ENCODE measurements at regions not wholly inside any gene's neighbourhood (a gene's known extent, or its start where the extent isn't known, plus 50 kb on each side); places are given as distances from the start of the nearest gene placed in this dataset.

GRCh38 chr4:23572382-23572781 lies 317.5 kb downstream of the PPARGC1A start:
- Histone ChIP-seq H3K27ac (ENCODE audit: low read length in 2 of 2) (no peak overlapping the region), H3K4me3 (ENCODE audit: control extremely low read depth in 1 of 5, extremely low read depth in 1 of 5, insufficient read depth in 1 of 5, low read depth in 2 of 5, low read length in 4 of 5) (no peak overlapping the region), H3K4me1 (ENCODE audit: control insufficient read depth in 2 of 2, insufficient read depth in 2 of 2, low read length in 2 of 2) (no peaks in the 10 kb centered on the region), H3K4me2 (replicated peaks; ENCODE audit: low read depth, low read length, poor library complexity, severe bottlenecking) (no peak overlapping the region), H3K36me3 (replicated peaks in 1 of 2; ENCODE audit: control extremely low read depth in 1 of 2, control insufficient read depth in 1 of 2, extremely low read depth in 1 of 2, insufficient read depth in 2 of 2, low read length in 1 of 2) (no peaks in the 10 kb centered on the region), H3K27me3 (replicated peaks in 1 of 4; ENCODE audit: control extremely low read depth in 1 of 4, control insufficient read depth in 3 of 4, insufficient read depth in 4 of 4, low read length in 3 of 4) (no peaks in the 10 kb centered on the region), H3K9ac (ENCODE audit: low read length) (no peak overlapping the region), H3K79me2 (ENCODE audit: control insufficient read depth, insufficient read depth, low read length) (no peaks in the 10 kb centered on the region), H2AFZ (ENCODE audit: insufficient read depth, low read depth, low read length, poor library complexity, severe bottlenecking) (no peak overlapping the region), H3K9me3 (ENCODE audit: control extremely low read depth in 1 of 3, control insufficient read depth in 2 of 3, insufficient read depth in 1 of 3, low read length in 2 of 3) (peaks cover 0 to 8% (median 0%) of the 10 kb centered on the region in 3 donors), H4K20me1 (ENCODE audit: control insufficient read depth, insufficient read depth, low read length, poor library complexity, severe bottlenecking) (no peaks in the 10 kb centered on the region)
- peaks cover 2% of the 10 kb centered on the region for H3K9me3 Mint-ChIP-seq (ENCODE audit: insufficient read depth)
- no peak overlapping the region for H3K27ac Mint-ChIP-seq
- TF ChIP-seq CTCF (IDR thresholded peaks at IDR 0.05), result no peak
- TF ChIP-seq EZH2 (IDR thresholded peaks at IDR 0.05; ENCODE audit: borderline replicate concordance, insufficient read depth, low read depth, low read length, poor library complexity, severe bottlenecking), result no peak
- DNase-seq (no peak), ATAC-seq (ENCODE audit: low read depth) (no peak)
- no peak overlapping the region for H3K4me3 Mint-ChIP-seq
- POLR2A ChIA-PET, result no interaction called here
- no peaks in the 10 kb centered on the region for H3K4me1 Mint-ChIP-seq
- intact Hi-C loops (cut with micrococcal nuclease), result no loop called here
- WGBS (ENCODE audit: insufficient coverage), result 100% methylated on average over 3 of the region's 4 CpGs
- no peaks in the 10 kb centered on the region for H3K27me3 Mint-ChIP-seq
- CTCF ChIA-PET, result no interaction called here

GRCh38 chr4:23567338-23567737 lies 322.5 kb downstream of the PPARGC1A start:
- Histone ChIP-seq H3K36me3 (replicated peaks in 1 of 2; ENCODE audit: control extremely low read depth in 1 of 2, control insufficient read depth in 1 of 2, extremely low read depth in 1 of 2, insufficient read depth in 2 of 2, low read length in 1 of 2) (no peaks in the 10 kb centered on the region), H3K4me1 (ENCODE audit: control insufficient read depth in 2 of 2, insufficient read depth in 2 of 2, low read length in 2 of 2) (no peaks in the 10 kb centered on the region), H3K27me3 (replicated peaks in 1 of 4; ENCODE audit: control extremely low read depth in 1 of 4, control insufficient read depth in 3 of 4, insufficient read depth in 4 of 4, low read length in 3 of 4) (no peaks in the 10 kb centered on the region), H3K9ac (ENCODE audit: low read length) (no peak overlapping the region), H3K79me2 (ENCODE audit: control insufficient read depth, insufficient read depth, low read length) (no peaks in the 10 kb centered on the region), H3K4me3 (ENCODE audit: control extremely low read depth in 1 of 5, extremely low read depth in 1 of 5, insufficient read depth in 1 of 5, low read depth in 2 of 5, low read length in 4 of 5) (no peak overlapping the region), H3K27ac (ENCODE audit: low read length in 2 of 2) (no peak overlapping the region), H3K4me2 (replicated peaks; ENCODE audit: low read depth, low read length, poor library complexity, severe bottlenecking) (no peak overlapping the region), H4K20me1 (ENCODE audit: control insufficient read depth, insufficient read depth, low read length, poor library complexity, severe bottlenecking) (no peaks in the 10 kb centered on the region), H3K9me3 (ENCODE audit: control extremely low read depth in 1 of 3, control insufficient read depth in 2 of 3, insufficient read depth in 1 of 3, low read length in 2 of 3) (peaks cover 0 to 5% (median 0%) of the 10 kb centered on the region in 3 donors), H2AFZ (ENCODE audit: insufficient read depth, low read depth, low read length, poor library complexity, severe bottlenecking) (no peak overlapping the region)
- ChIA-PET CTCF (no interaction called here), POLR2A (no interaction called here)
- Mint-ChIP-seq H3K27ac (no peak overlapping the region), H3K4me3 (no peak overlapping the region), H3K27me3 (no peaks in the 10 kb centered on the region), H3K4me1 (no peaks in the 10 kb centered on the region), H3K9me3 (ENCODE audit: insufficient read depth) (peaks cover 4% of the 10 kb centered on the region)
- ATAC-seq (ENCODE audit: low read depth) (no peak), DNase-seq (no peak)
- intact Hi-C loops (cut with micrococcal nuclease), result no loop called here
- no peak for TF ChIP-seq CTCF (IDR thresholded peaks at IDR 0.05)
- no peak for TF ChIP-seq EZH2 (IDR thresholded peaks at IDR 0.05; ENCODE audit: borderline replicate concordance, insufficient read depth, low read depth, low read length, poor library complexity, severe bottlenecking)
